H1 (cell line): ENCODE measurements at regions not wholly inside any gene's neighbourhood (a gene's known extent, or its start where the extent isn't known, plus 50 kb on each side); places are given as distances from the start of the nearest gene placed in this dataset.

Experiments used
- CTCF ChIP-seq, 3 experiments: IDR thresholded peaks; 1 replicate in 2 of 3; 2 replicates in 1 of 3; pipeline versions ENCODE4 v1.5.1 to v1.6.1; 2011; ENCODE audit warnings: low read length in 3 of 3, mild to moderate bottlenecking in 3 of 3, inconsistent platforms in 2 of 3, low read depth in 1 of 3, moderate library complexity in 1 of 3; ENCODE audit not compliant: insufficient read depth in 1 of 3; ENCODE audit errors: control extremely low read depth in 1 of 3

GRCh38 chr17:64775701-64776570 lies 113.8 kb upstream of the SMURF2 start (continued):
- no peak for TF ChIP-seq CTCF (IDR thresholded peaks at IDR 0.05; ENCODE audit: control extremely low read depth in 1 of 3, insufficient read depth in 1 of 3, low read depth in 1 of 3, low read length in 3 of 3)
- TF ChIP-seq, all 59 proteins: peak for 0
